CD14-positive monocyte (primary cell): ENCODE measurements at regions not wholly inside any gene's neighbourhood (a gene's known extent, or its start where the extent isn't known, plus 50 kb on each side); places are given as distances from the start of the nearest gene placed in this dataset.

Experiments
- DNase-seq, 3 donors: peaks; one replicate each; pipeline ENCODE4 v3.0.0-alpha.2; 2011 to 2022
- H2AFZ ChIP-seq: 2 replicates; pipeline ENCODE4 v1.6.0; 2012; ENCODE audit warnings: mild to moderate bottlenecking, low read depth, low read length, inconsistent platforms; ENCODE audit not compliant: insufficient read depth, poor library complexity, severe bottlenecking
- H3K27ac ChIP-seq, 2 donors: 1 replicate in 1 of 2; 2 replicates in 1 of 2; pipeline ENCODE4 v1.5.1; 2012 to 2013; ENCODE audit warnings: low read length in 2 of 2, control low read depth in 1 of 2, inconsistent platforms in 1 of 2, low read depth in 1 of 2, mild to moderate bottlenecking in 1 of 2
- H3K27me3 ChIP-seq, 2 donors: one replicate each; pipeline versions ENCODE4 v1.6.0 to v1.6.1; 2011 to 2013; ENCODE audit warnings: low read length in 2 of 2; ENCODE audit not compliant: control insufficient read depth in 2 of 2, insufficient read depth in 2 of 2
- H3K36me3 ChIP-seq, 2 donors: replicated peaks in 1 of 2; 1 replicate in 1 of 2; 2 replicates in 1 of 2; pipeline versions ENCODE4 v1.5.1 to v1.6.1; 2012 to 2013; ENCODE audit warnings: low read length in 2 of 2, control low read depth in 1 of 2, inconsistent platforms in 1 of 2, mild to moderate bottlenecking in 1 of 2; ENCODE audit not compliant: insufficient read depth in 2 of 2, control insufficient read depth in 1 of 2
- H3K4me1 ChIP-seq, 2 donors: 1 replicate in 1 of 2; 2 replicates in 1 of 2; pipeline versions ENCODE4 v1.5.1 to v1.6.1; 2012 to 2013; ENCODE audit warnings: low read length in 2 of 2, control low read depth in 1 of 2, inconsistent platforms in 1 of 2, mild to moderate bottlenecking in 1 of 2, moderate library complexity in 1 of 2; ENCODE audit not compliant: insufficient read depth in 2 of 2, control insufficient read depth in 1 of 2
- H3K4me2 ChIP-seq: replicated peaks from 2 replicates; pipeline ENCODE3; 2012; ENCODE audit warnings: low read length, moderate library complexity, mild to moderate bottlenecking; ENCODE audit not compliant: poor library complexity, severe bottlenecking; ENCODE audit errors: extremely low read depth
- H3K4me3 ChIP-seq, 3 experiments: fragments of 200-600 bp in 1 of 3; sonication (generic) in 1 of 3; replicated peaks in 1 of 3; 1 replicate in 2 of 3; 2 replicates in 1 of 3; pipeline ENCODE4 v1.5.1; 2011 to 2013; ENCODE audit warnings: low read length in 3 of 3, mild to moderate bottlenecking in 3 of 3, control low read depth in 2 of 3, low read depth in 2 of 3, inconsistent platforms in 1 of 3, moderate library complexity in 1 of 3
- H3K79me2 ChIP-seq: 2 replicates; pipeline ENCODE4 v1.6.0; 2012; ENCODE audit warnings: mild to moderate bottlenecking, control low read depth, inconsistent platforms, low read length, moderate library complexity; ENCODE audit not compliant: insufficient read depth
- H3K9ac ChIP-seq: 2 replicates; pipeline ENCODE4 v1.6.0; 2017; ENCODE audit warnings: low read length, mild to moderate bottlenecking; ENCODE audit not compliant: insufficient read depth, poor library complexity, severe bottlenecking
- H3K9me3 ChIP-seq, 2 donors: replicated peaks in 1 of 2; 1 replicate in 1 of 2; 2 replicates in 1 of 2; pipeline versions ENCODE4 v1.5.1 to v1.6.1; 2012 to 2013; ENCODE audit warnings: low read length in 2 of 2, control low read depth in 1 of 2; ENCODE audit not compliant: control insufficient read depth in 1 of 2, insufficient read depth in 1 of 2
- H4K20me1 ChIP-seq: 2 replicates; pipeline ENCODE4 v1.6.0; 2012; ENCODE audit warnings: mild to moderate bottlenecking, low read length, control low read depth, moderate library complexity; ENCODE audit not compliant: insufficient read depth
- H3K27ac Mint-ChIP-seq, 7 donors: one replicate each; pipeline ENCODE4 v1.8.0; 2020; ENCODE audit warnings: mild to moderate bottlenecking in 7 of 7, mixed read lengths in 7 of 7, moderate library complexity in 6 of 7, inconsistent platforms in 2 of 7
- H3K27me3 Mint-ChIP-seq, 3 donors: one replicate each; pipeline ENCODE4 v1.8.0; 2021 to 2022; ENCODE audit warnings: low read depth in 3 of 3, mild to moderate bottlenecking in 3 of 3, mixed read lengths in 3 of 3, moderate library complexity in 3 of 3, inconsistent platforms in 1 of 3
- H3K36me3 Mint-ChIP-seq, 2 donors: one replicate each; pipeline ENCODE4 v1.8.0; 2020; ENCODE audit warnings: mixed read lengths in 2 of 2, inconsistent platforms in 1 of 2, mild to moderate bottlenecking in 1 of 2
- H3K4me1 Mint-ChIP-seq: one replicate; pipeline ENCODE4 v1.8.0; 2020; ENCODE audit warnings: mild to moderate bottlenecking, mixed read lengths
- H3K4me3 Mint-ChIP-seq, 2 donors: one replicate each; pipeline ENCODE4 v1.8.0; 2020; ENCODE audit warnings: mild to moderate bottlenecking in 2 of 2, mixed read lengths in 2 of 2, moderate library complexity in 1 of 2
- H3K9me3 Mint-ChIP-seq, 7 donors: one replicate each; pipeline ENCODE4 v1.8.0; 2020 to 2022; ENCODE audit warnings: mixed read lengths in 7 of 7, mild to moderate bottlenecking in 6 of 7, moderate library complexity in 6 of 7, inconsistent platforms in 2 of 7
- WGBS: methylation state at CpG from one replicate; pipeline ENCODE4 v1.1.5; 2013; ENCODE audit warnings: missing lambda C conversion rate; ENCODE audit not compliant: insufficient coverage; 5-methylcytosine and 5-hydroxymethylcytosine counted together
- intact Hi-C, 2 donors: fragments of 100-400 bp; cut with micrococcal nuclease; formaldehyde crosslinking; loops; one replicate each; pipeline versions ENCODE4 v1.15.0 to v1.15.1; 2023
- TF ChIP-seq, protein P1 (sequence below): fragments of 200-600 bp; IDR thresholded peaks from one replicate; pipeline ENCODE4 v1.8.0; 2022; ENCODE audit warnings: antibody characterized with exemption, mild to moderate bottlenecking

DNA sequence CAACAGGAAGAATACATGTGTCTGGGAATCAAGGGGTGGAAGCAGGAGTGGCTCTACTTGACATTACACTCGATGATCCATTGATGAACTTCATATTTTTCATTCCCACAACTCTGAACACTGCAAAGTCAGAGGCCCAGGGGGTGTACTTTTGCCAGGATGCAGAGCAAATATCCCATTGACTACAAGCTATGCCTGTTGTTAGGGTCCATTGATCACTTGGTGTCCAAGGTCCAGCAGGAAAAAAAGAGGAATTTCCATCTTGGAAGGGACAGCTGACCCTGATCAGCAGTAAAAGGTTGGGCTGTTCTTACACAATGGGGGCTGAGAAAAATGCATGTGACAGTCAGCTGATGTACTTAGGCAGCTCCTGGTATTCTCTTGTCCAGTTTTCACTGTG lies 118.5 kb upstream of the MAP1B start:
- peaks cover 0 to 2% of the 10 kb centered on the region in 2 donors for H3K9me3 ChIP-seq
- H4K20me1 ChIP-seq, result no peaks in the 10 kb centered on the region
- intact Hi-C loops, result no loop called here
- no peak for DNase-seq
- H3K9ac ChIP-seq, result no peak overlapping the region
- no CpG with 5 or more reads among the region's 1 CpG for WGBS
- H3K27ac Mint-ChIP-seq, result no peak overlapping the region
- no peak overlapping the region for H3K27ac ChIP-seq
- H2AFZ ChIP-seq, result no peak overlapping the region
- no peaks in the 10 kb centered on the region for H3K36me3 Mint-ChIP-seq
- no peaks in the 10 kb centered on the region for H3K4me1 Mint-ChIP-seq
- H3K27me3 ChIP-seq, result no peaks in the 10 kb centered on the region
- TF ChIP-seq, protein P1, sequence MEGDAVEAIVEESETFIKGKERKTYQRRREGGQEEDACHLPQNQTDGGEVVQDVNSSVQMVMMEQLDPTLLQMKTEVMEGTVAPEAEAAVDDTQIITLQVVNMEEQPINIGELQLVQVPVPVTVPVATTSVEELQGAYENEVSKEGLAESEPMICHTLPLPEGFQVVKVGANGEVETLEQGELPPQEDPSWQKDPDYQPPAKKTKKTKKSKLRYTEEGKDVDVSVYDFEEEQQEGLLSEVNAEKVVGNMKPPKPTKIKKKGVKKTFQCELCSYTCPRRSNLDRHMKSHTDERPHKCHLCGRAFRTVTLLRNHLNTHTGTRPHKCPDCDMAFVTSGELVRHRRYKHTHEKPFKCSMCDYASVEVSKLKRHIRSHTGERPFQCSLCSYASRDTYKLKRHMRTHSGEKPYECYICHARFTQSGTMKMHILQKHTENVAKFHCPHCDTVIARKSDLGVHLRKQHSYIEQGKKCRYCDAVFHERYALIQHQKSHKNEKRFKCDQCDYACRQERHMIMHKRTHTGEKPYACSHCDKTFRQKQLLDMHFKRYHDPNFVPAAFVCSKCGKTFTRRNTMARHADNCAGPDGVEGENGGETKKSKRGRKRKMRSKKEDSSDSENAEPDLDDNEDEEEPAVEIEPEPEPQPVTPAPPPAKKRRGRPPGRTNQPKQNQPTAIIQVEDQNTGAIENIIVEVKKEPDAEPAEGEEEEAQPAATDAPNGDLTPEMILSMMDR, result no peak
- peaks cover 0 to 2% (median 0%) of the 10 kb centered on the region in 3 donors for H3K27me3 Mint-ChIP-seq
- no peaks in the 10 kb centered on the region for H3K4me1 ChIP-seq
- H3K9me3 Mint-ChIP-seq, result peaks cover 0 to 17% (median 6%) of the 10 kb centered on the region in 7 donors
- H3K4me3 Mint-ChIP-seq, result no peak overlapping the region
- H3K4me3 ChIP-seq, result no peak overlapping the region
- no peak overlapping the region for H3K4me2 ChIP-seq
- no peaks in the 10 kb centered on the region for H3K36me3 ChIP-seq
- no peaks in the 10 kb centered on the region for H3K79me2 ChIP-seq

DNA sequence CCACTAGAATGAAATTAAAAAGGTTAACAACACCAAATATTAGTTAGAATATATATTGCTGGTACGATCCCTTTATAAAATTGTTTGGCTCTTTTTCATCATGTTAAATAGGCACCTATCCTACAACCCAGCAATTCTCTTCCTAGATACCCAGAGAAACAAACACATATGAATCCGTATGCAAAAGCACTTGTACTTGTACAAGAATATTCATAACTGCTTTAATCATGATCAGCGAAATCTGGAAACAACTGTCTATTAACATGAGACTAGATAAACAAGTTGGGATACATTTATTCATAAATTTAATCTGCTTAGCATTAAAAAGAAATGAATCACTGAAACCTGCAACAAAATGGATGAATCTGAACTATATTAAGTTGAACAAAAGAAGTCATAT lies 113.7 kb upstream of the MAP1B start:
- no CpG with 5 or more reads among the region's 3 CpGs for WGBS

More for the DNA sequence above, 113.7 kb upstream of the MAP1B start:
- intact Hi-C loops, result no loop called here
- Histone ChIP-seq H3K36me3 (no peaks in the 10 kb centered on the region), H2AFZ (no peak overlapping the region), H3K9me3 (peaks cover 0 to 2% of the 10 kb centered on the region in 2 donors), H3K9ac (no peak overlapping the region), H3K27ac (no peak overlapping the region), H3K4me3 (no peak overlapping the region), H3K4me1 (no peaks in the 10 kb centered on the region), H3K79me2 (no peaks in the 10 kb centered on the region), H3K4me2 (no peak overlapping the region), H3K27me3 (no peaks in the 10 kb centered on the region), H4K20me1 (no peaks in the 10 kb centered on the region)
- TF ChIP-seq, protein P1, result no peak
- no peak overlapping the region for H3K27ac Mint-ChIP-seq
- H3K36me3 Mint-ChIP-seq, result no peaks in the 10 kb centered on the region
- no peak overlapping the region for H3K4me3 Mint-ChIP-seq
- H3K9me3 Mint-ChIP-seq, result peaks cover 0 to 11% (median 3%) of the 10 kb centered on the region in 7 donors
- no peaks in the 10 kb centered on the region for H3K4me1 Mint-ChIP-seq
- peaks cover 2 to 4% (median 3%) of the 10 kb centered on the region in 3 donors for H3K27me3 Mint-ChIP-seq
- DNase-seq, result no peak
